Psoas muscle (tissue), 7 donors: ENCODE measurements at regions not wholly inside any gene's neighbourhood (a gene's known extent, or its start where the extent isn't known, plus 50 kb on each side); places are given as distances from the start of the nearest gene placed in this dataset.

Source experiments
- ATAC-seq, 4 donors: fragments of 200-7000 bp; cut with Tn5 transposase; one replicate each; pipeline ENCODE4 v1.9.1; 2020; ENCODE audit warnings: moderate library complexity in 3 of 4, mild to moderate bottlenecking in 2 of 4
- DNase-seq, 2 donors: peaks; one replicate each; pipeline ENCODE4 v3.0.0-alpha.2; 2020
- H3K27ac ChIP-seq: fragments of 200-600 bp; one replicate; pipeline ENCODE4 v1.8.0; 2022
- H3K27me3 ChIP-seq, 3 donors: fragments of 200-600 bp in 1 of 3; one replicate each; pipeline versions ENCODE4 v1.6.1 to v1.8.0; 2013 to 2022; ENCODE audit warnings: low read length in 2 of 3, mild to moderate bottlenecking in 2 of 3, moderate library complexity in 1 of 3; ENCODE audit not compliant: insufficient read depth in 3 of 3
- H3K36me3 ChIP-seq, 2 donors: fragments of 200-600 bp in 1 of 2; one replicate each; pipeline versions ENCODE4 v1.6.1 to v1.8.0; 2013 to 2022; ENCODE audit warnings: low read depth in 1 of 2, mild to moderate bottlenecking in 1 of 2, moderate library complexity in 1 of 2; ENCODE audit not compliant: insufficient read depth in 1 of 2
- H3K4me1 ChIP-seq: fragments of 200-600 bp; one replicate; pipeline ENCODE4 v1.8.0; 2022
- H3K4me3 ChIP-seq: fragments of 200-600 bp; one replicate; pipeline ENCODE4 v1.8.0; 2022; ENCODE audit warnings: mild to moderate bottlenecking
- H3K9me3 ChIP-seq: fragments of 200-600 bp; one replicate; pipeline ENCODE4 v1.8.0; 2022
- WGBS, 3 donors: extraction: QIAGEN DNeasy Blood & Tissue Kit; methylation state at CpG; one replicate each; pipeline versions ENCODE4 v1.1.6 to v1.1.7; 2013; 5-methylcytosine and 5-hydroxymethylcytosine counted together
- intact Hi-C, 2 donors: fragments of 100-400 bp; cut with DNase I; formaldehyde crosslinking; loops; one replicate each; pipeline versions ENCODE4 v1.11.0 to v1.14.2; 2022
- TF ChIP-seq, protein P1 (sequence below): fragments of 200-600 bp; IDR thresholded peaks from one replicate; pipeline ENCODE4 v1.8.0; 2022; ENCODE audit warnings: antibody characterized with exemption
- donor health status: healthy with polysubstance abuse.
- donor health status: DM: no; HTN: no; CAD: no; lungs with moderate emphysema.
- donor health status: Bipolar disorder and iron deficiency.
- donor health status: healthy.
- donor health status: DM: yes; HTN: yes; CAD: no.
- donor health status: DM: no; HTN: no; CAD: no.
- donor health status: DM: yes; HTN: yes; CAD: no.

DNA sequence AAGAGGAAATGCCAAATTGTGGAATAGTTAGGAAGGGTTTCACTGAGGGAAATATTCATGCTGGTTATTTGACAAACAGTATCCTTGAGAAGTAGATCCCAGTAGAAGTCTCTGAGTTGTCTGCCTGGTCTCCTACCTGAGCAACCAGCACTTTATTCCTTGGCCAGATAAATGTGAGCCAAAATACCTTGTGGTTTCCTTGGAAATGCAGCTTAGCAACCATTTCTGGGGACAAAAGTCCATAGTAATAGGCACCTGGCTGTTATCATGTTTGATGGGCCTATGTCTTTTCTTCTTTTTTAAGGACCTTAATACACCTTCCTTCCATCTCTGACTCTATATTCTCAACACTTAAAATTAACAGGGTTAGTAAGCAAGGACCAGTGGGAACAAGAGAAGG lies 217.1 kb upstream of the MARCKS start:
- intact Hi-C loops: no loop called here
- Histone ChIP-seq H3K27ac (no peak overlapping the region), H3K4me3 (no peak overlapping the region), H3K36me3 (no peaks in the 10 kb centered on the region), H3K9me3 (no peaks in the 10 kb centered on the region), H3K4me1 (peaks cover 12% of the 10 kb centered on the region), H3K27me3 (no peaks in the 10 kb centered on the region)
- TF ChIP-seq, protein P1, sequence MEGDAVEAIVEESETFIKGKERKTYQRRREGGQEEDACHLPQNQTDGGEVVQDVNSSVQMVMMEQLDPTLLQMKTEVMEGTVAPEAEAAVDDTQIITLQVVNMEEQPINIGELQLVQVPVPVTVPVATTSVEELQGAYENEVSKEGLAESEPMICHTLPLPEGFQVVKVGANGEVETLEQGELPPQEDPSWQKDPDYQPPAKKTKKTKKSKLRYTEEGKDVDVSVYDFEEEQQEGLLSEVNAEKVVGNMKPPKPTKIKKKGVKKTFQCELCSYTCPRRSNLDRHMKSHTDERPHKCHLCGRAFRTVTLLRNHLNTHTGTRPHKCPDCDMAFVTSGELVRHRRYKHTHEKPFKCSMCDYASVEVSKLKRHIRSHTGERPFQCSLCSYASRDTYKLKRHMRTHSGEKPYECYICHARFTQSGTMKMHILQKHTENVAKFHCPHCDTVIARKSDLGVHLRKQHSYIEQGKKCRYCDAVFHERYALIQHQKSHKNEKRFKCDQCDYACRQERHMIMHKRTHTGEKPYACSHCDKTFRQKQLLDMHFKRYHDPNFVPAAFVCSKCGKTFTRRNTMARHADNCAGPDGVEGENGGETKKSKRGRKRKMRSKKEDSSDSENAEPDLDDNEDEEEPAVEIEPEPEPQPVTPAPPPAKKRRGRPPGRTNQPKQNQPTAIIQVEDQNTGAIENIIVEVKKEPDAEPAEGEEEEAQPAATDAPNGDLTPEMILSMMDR: no peak
- DNase-seq (no peak), ATAC-seq (no peak)

DNA sequence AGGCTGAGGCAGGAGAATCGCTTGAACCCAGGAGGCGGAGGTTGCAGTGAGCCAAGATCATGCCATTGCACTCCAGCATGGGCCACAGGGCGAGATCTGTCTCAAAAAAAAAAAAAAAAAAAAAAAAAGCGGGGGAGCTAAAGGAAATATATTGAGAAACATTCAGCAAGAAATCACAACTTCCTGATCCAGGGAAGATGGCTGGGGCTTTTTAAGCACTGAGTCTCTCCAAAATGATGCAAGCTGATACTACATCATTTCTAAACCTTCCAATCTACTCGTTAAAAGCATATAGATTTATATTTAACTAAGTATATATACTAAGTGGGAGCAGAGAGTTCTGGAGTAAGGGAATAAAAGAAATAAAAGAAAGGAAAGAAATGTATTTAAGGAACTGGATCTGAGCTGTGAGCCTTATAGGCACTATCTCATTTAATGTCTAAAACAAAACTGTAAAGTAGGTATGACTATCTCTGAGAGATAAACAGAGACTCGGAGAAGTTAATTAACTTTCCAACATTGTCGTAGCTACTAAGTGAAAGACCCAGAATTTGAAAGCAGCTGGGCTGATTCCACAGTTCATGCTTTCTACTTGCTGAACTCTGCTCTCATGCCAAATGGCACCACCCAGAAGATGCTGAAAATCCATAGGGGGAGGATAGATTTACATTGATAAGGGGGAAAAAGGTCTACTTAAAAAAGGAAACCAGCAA lies 215.0 kb upstream of the MARCKS start:
- Histone ChIP-seq H3K9me3 (no peaks in the 10 kb centered on the region), H3K4me1 (peaks cover 8% of the 10 kb centered on the region), H3K4me3 (no peak overlapping the region), H3K27ac (no peak overlapping the region), H3K27me3 (no peaks in the 10 kb centered on the region), H3K36me3 (no peaks in the 10 kb centered on the region)
- no peak for DNase-seq
- ATAC-seq: no peak
- TF ChIP-seq, protein P1: no peak
- 79 to 90% (median 83%) methylated on average over 7 of the region's 7 CpGs for WGBS, 3 donors
- intact Hi-C loops: no loop called here

DNA sequence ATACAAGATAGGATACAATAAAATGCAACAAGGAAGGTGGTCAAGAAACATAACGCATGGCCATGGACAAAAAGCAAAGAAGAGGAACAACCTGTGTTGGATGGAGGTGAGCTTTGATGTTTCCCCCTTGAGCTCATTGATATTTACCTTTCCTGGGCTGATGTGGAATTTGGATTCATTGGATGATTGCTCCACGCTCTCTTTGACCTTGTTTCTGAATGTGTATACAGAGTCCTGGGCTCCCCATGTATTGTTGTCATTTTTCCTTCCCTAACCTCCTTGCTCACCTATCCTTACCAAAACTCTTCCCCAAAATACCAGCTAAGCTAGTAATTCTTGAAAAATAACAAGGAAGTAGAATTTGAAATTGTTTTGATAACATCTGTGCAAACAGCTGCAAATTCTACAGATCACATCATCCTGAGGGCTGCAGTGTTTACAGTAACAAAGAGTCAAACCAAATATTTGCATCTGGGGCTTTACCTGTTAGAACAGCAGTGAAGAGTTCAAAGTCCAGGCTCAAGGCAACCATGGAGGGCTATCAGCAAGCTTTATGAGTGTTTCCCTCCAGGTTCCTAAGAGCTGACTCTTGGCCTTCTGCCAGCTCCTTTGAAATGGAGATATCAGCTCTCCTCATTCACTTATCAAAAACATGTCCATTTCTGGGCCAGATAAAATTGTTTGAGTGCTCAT lies 214.3 kb upstream of the MARCKS start:
- ATAC-seq: no peak
- no peak overlapping the region for H3K27ac ChIP-seq

DNA sequence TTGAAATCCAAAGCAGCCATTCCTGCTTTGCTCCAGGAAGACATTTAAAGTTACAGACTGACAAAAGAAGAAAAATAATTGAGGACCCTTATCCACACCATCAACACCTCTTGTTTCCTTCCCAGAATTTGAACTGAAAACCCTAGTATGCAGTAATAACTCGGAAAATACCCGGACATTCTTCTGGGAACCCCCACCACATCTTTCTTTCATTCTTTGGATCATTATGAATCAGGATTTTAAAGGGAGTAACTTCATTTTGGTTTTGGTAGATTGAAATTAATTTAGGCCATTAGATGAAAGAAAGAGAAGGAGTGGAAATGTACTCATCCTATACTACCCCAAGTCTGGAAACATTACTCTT lies 213.8 kb upstream of the MARCKS start:
- Histone ChIP-seq H3K27me3 (no peaks in the 10 kb centered on the region), H3K4me3 (no peak overlapping the region), H3K27ac (no peak overlapping the region), H3K4me1 (peaks cover 8% of the 10 kb centered on the region), H3K9me3 (no peaks in the 10 kb centered on the region), H3K36me3 (no peaks in the 10 kb centered on the region)
- TF ChIP-seq, protein P1: no peak
- WGBS, 3 donors: 64 to 81% (median 76%) methylated on average over 2 of the region's 2 CpGs
- ATAC-seq: no peak
- DNase-seq: no peak
- intact Hi-C loops: no loop called here

More for the DNA sequence above, 214.3 kb upstream of the MARCKS start:
- WGBS, 3 donors: 80 to 98% (median 94%) methylated on average over 2 of the region's 2 CpGs
- peaks cover 8% of the 10 kb centered on the region for H3K4me1 ChIP-seq
- no peaks in the 10 kb centered on the region for H3K36me3 ChIP-seq
- DNase-seq: no peak
- no peaks in the 10 kb centered on the region for H3K9me3 ChIP-seq
- H3K27me3 ChIP-seq: no peaks in the 10 kb centered on the region
- TF ChIP-seq, protein P1: no peak
- H3K4me3 ChIP-seq: no peak overlapping the region
- intact Hi-C loops: no loop called here
